A172 (cell line): ENCODE measurements at regions not wholly inside any gene's neighbourhood (a gene's known extent, or its start where the extent isn't known, plus 50 kb on each side); places are given as distances from the start of the nearest gene placed in this dataset.

Source experiments
- DNase-seq: peaks from one replicate; pipeline ENCODE4 v3.0.0-alpha.2; 2015; ENCODE audit warnings: low spot score

- no peak for DNase-seq
These were observed 1331.1 kb upstream of the ADGRL3 start for GRCh38 chr4:59869056-59869455.

GRCh38 chr4:59869559-59869958, 1330.6 kb upstream of the ADGRL3 start:
- no peak for DNase-seq

GRCh38 chr4:59881632-59882031, 1318.5 kb upstream of the ADGRL3 start:
- DNase-seq: no peak

- no peak for DNase-seq
These were observed 1295.8 kb upstream of the ADGRL3 start for GRCh38 chr4:59904331-59904730.

- DNase-seq: no peak
These were observed 1279.7 kb upstream of the ADGRL3 start for GRCh38 chr4:59920416-59920815.

- DNase-seq: no peak
These were observed 1274.8 kb upstream of the ADGRL3 start for GRCh38 chr4:59925290-59925689.

GRCh38 chr4:59936566-59936965, 1263.6 kb upstream of the ADGRL3 start:
- DNase-seq: no peak

- no peak for DNase-seq
These were observed 1262.0 kb upstream of the ADGRL3 start for GRCh38 chr4:59938166-59938565.

GRCh38 chr4:59945277-59945676, 1254.8 kb upstream of the ADGRL3 start:
- DNase-seq: no peak

- DNase-seq: no peak
These were observed 1254.4 kb upstream of the ADGRL3 start for GRCh38 chr4:59945716-59946115.

- DNase-seq: no peak
These were observed 1243.8 kb upstream of the ADGRL3 start for GRCh38 chr4:59956366-59956765.

GRCh38 chr4:59960143-59960542, 1240.0 kb upstream of the ADGRL3 start:
- no peak for DNase-seq

GRCh38 chr4:59966758-59967157, 1233.4 kb upstream of the ADGRL3 start:
- no peak for DNase-seq

GRCh38 chr4:59968796-59969195, 1231.3 kb upstream of the ADGRL3 start:
- no peak for DNase-seq

GRCh38 chr4:59969909-59970308, 1230.2 kb upstream of the ADGRL3 start:
- no peak for DNase-seq

GRCh38 chr4:59971952-59972351, 1228.2 kb upstream of the ADGRL3 start:
- DNase-seq: no peak

GRCh38 chr4:59973492-59973891, 1226.6 kb upstream of the ADGRL3 start:
- DNase-seq: peak; percentile 46

GRCh38 chr4:59979061-59979460, 1221.1 kb upstream of the ADGRL3 start:
- DNase-seq: no peak

GRCh38 chr4:59983852-59984251, 1216.3 kb upstream of the ADGRL3 start:
- no peak for DNase-seq

- DNase-seq: no peak
These were observed 1212.8 kb upstream of the ADGRL3 start for GRCh38 chr4:59987289-59987688.

- no peak for DNase-seq
These were observed 1206.0 kb upstream of the ADGRL3 start for GRCh38 chr4:59994118-59994517.

GRCh38 chr4:60002603-60003337, 1197.4 kb upstream of the ADGRL3 start:
- DNase-seq: no peak

- DNase-seq: no peak
These were observed 1186.5 kb upstream of the ADGRL3 start for GRCh38 chr4:60013464-60014184.
